GM12872 (cell line): ENCODE measurements at regions not wholly inside any gene's neighbourhood (a gene's known extent, or its start where the extent isn't known, plus 50 kb on each side); places are given as distances from the start of the nearest gene placed in this dataset.

Experiments
- TF ChIP-seq, protein P1 (sequence below): IDR thresholded peaks from 3 replicates; pipeline ENCODE4 v1.5.1; 2011; ENCODE audit warnings: low read depth, mild to moderate bottlenecking, low read length, moderate library complexity; ENCODE audit not compliant: insufficient read depth

- TF ChIP-seq, protein P1, sequence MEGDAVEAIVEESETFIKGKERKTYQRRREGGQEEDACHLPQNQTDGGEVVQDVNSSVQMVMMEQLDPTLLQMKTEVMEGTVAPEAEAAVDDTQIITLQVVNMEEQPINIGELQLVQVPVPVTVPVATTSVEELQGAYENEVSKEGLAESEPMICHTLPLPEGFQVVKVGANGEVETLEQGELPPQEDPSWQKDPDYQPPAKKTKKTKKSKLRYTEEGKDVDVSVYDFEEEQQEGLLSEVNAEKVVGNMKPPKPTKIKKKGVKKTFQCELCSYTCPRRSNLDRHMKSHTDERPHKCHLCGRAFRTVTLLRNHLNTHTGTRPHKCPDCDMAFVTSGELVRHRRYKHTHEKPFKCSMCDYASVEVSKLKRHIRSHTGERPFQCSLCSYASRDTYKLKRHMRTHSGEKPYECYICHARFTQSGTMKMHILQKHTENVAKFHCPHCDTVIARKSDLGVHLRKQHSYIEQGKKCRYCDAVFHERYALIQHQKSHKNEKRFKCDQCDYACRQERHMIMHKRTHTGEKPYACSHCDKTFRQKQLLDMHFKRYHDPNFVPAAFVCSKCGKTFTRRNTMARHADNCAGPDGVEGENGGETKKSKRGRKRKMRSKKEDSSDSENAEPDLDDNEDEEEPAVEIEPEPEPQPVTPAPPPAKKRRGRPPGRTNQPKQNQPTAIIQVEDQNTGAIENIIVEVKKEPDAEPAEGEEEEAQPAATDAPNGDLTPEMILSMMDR: no peak
Observed at GRCh38 chr9:75834878-75835277, 55.6 kb upstream of the PCSK5 start.
